Gastroesophageal sphincter (tissue), 3 donors: ENCODE measurements at regions not wholly inside any gene's neighbourhood (a gene's known extent, or its start where the extent isn't known, plus 50 kb on each side); places are given as distances from the start of the nearest gene placed in this dataset.

Experiments used
- EP300 ChIP-seq: sonication (generic); formaldehyde crosslinking; IDR thresholded peaks from one replicate; pipeline ENCODE4 v1.6.1; 2017; ENCODE audit warnings: antibody characterized with exemption, mild to moderate bottlenecking
- POLR2A ChIP-seq, 2 donors: fragments of 450-650 bp; IDR thresholded peaks; one replicate each; pipeline ENCODE4 v1.6.1; 2017; ENCODE audit warnings: antibody characterized with exemption in 2 of 2, mild to moderate bottlenecking in 2 of 2, moderate library complexity in 1 of 2
- POLR2AphosphoS5 ChIP-seq: sonication (generic); formaldehyde crosslinking; IDR thresholded peaks from one replicate; pipeline ENCODE4 v1.6.1; 2017; ENCODE audit warnings: antibody characterized with exemption
- TF ChIP-seq, protein P1 (sequence below), 4 experiments: fragments of 200-600 bp in 2 of 4; fragments of 450-650 bp in 2 of 4; sonication (generic) in 1 of 4; IDR thresholded peaks; one replicate each; pipeline ENCODE4 v1.5.1; 2017 to 2019; ENCODE audit warnings: antibody characterized with exemption in 4 of 4, mild to moderate bottlenecking in 2 of 4, moderate library complexity in 2 of 4

DNA sequence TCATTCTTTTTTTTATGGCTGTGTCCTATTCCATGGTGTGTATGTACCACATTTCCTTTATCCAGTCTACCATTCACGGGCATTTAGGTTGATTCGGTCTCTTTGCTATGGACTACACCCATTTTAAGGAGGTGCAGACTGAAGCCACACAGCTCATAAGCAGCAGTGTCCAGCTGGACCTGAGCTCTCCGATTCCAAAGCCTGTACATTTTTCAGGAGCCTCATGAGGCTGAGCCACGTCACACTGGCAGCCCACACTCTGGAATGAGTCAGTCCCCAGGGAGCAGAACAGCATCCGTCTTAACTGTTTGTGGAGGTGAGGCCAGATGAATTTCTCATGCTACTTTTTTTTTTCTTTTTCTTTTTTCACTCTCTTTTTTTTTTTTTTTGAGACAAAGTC is 116.1 kb downstream of the C16orf95 start:
- TF ChIP-seq, protein P1, sequence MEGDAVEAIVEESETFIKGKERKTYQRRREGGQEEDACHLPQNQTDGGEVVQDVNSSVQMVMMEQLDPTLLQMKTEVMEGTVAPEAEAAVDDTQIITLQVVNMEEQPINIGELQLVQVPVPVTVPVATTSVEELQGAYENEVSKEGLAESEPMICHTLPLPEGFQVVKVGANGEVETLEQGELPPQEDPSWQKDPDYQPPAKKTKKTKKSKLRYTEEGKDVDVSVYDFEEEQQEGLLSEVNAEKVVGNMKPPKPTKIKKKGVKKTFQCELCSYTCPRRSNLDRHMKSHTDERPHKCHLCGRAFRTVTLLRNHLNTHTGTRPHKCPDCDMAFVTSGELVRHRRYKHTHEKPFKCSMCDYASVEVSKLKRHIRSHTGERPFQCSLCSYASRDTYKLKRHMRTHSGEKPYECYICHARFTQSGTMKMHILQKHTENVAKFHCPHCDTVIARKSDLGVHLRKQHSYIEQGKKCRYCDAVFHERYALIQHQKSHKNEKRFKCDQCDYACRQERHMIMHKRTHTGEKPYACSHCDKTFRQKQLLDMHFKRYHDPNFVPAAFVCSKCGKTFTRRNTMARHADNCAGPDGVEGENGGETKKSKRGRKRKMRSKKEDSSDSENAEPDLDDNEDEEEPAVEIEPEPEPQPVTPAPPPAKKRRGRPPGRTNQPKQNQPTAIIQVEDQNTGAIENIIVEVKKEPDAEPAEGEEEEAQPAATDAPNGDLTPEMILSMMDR (IDR thresholded peaks at IDR 0.05) = no peak
- TF ChIP-seq EP300 (no peak), POLR2AphosphoS5 (no peak), POLR2A (IDR thresholded peaks at IDR 0.05) (no peak)
